ENCODE measurements at regions not wholly inside any gene's neighbourhood (a gene's known extent, or its start where the extent isn't known, plus 50 kb on each side); places are given as distances from the start of the nearest gene placed in this dataset.

- TF ChIP-seq POLR2AphosphoS5 (IDR thresholded peaks at IDR 0.05) (no peak), EP300 (IDR thresholded peaks at IDR 0.05) (no peak)
- TF ChIP-seq, protein P1, sequence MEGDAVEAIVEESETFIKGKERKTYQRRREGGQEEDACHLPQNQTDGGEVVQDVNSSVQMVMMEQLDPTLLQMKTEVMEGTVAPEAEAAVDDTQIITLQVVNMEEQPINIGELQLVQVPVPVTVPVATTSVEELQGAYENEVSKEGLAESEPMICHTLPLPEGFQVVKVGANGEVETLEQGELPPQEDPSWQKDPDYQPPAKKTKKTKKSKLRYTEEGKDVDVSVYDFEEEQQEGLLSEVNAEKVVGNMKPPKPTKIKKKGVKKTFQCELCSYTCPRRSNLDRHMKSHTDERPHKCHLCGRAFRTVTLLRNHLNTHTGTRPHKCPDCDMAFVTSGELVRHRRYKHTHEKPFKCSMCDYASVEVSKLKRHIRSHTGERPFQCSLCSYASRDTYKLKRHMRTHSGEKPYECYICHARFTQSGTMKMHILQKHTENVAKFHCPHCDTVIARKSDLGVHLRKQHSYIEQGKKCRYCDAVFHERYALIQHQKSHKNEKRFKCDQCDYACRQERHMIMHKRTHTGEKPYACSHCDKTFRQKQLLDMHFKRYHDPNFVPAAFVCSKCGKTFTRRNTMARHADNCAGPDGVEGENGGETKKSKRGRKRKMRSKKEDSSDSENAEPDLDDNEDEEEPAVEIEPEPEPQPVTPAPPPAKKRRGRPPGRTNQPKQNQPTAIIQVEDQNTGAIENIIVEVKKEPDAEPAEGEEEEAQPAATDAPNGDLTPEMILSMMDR (IDR thresholded peaks at IDR 0.05) = no peak
These were observed 352.9 kb upstream of the NCAM2 start for GRCh38 chr21:20645344-20645743.

All from gastroesophageal sphincter (tissue), 3 donors.